SU-DHL-6 (cell line): ENCODE measurements at regions not wholly inside any gene's neighbourhood (a gene's known extent, or its start where the extent isn't known, plus 50 kb on each side); places are given as distances from the start of the nearest gene placed in this dataset.

Experiments used
- H2AFZ ChIP-seq: fragments of 200-600 bp; sonication (generic); 2 replicates; pipeline ENCODE4 v1.6.1; 2014; ENCODE audit warnings: low read depth, mild to moderate bottlenecking, moderate library complexity, mixed read lengths, antibody characterized with exemption, low read length; ENCODE audit not compliant: severe bottlenecking
- H3F3A ChIP-seq: fragments of 200-600 bp; shearing (Covaris generic); 2 replicates; pipeline ENCODE4 v1.6.0; 2016; ENCODE audit warnings: antibody characterized with exemption, mild to moderate bottlenecking; ENCODE audit not compliant: insufficient read depth
- H3K27ac ChIP-seq: fragments of 200-600 bp; sonication (generic); 2 replicates; pipeline ENCODE4 v1.5.1; 2016; ENCODE audit warnings: low read depth, mild to moderate bottlenecking, low read length, moderate library complexity, mixed read lengths
- H3K27me3 ChIP-seq: fragments of 200-600 bp; sonication (generic), shearing (Covaris generic); 2 replicates; pipeline ENCODE4 v1.6.0; 2014; ENCODE audit warnings: mild to moderate bottlenecking, low read length
- H3K36me3 ChIP-seq: fragments of 200-600 bp; sonication (generic); 2 replicates; pipeline ENCODE4 v1.6.1; 2014; ENCODE audit warnings: mild to moderate bottlenecking, low read length, mixed read lengths
- H3K4me2 ChIP-seq: fragments of 300-600, 200-600 bp; shearing (Covaris generic), sonication (generic); 2 replicates; pipeline ENCODE4 v1.6.0; 2014; ENCODE audit warnings: low read length, low read depth, mild to moderate bottlenecking; ENCODE audit not compliant: poor library complexity, severe bottlenecking
- H3K4me3 ChIP-seq: fragments of 200-600 bp; sonication (generic); 2 replicates; pipeline ENCODE4 v1.5.1; 2014; ENCODE audit warnings: antibody characterized with exemption, low read length, mild to moderate bottlenecking, mixed read lengths; ENCODE audit not compliant: insufficient read depth, poor library complexity, severe bottlenecking
- H3K79me2 ChIP-seq: fragments of 200-600 bp; sonication (generic); 2 replicates; pipeline ENCODE4 v1.6.1; 2014; ENCODE audit warnings: mild to moderate bottlenecking, low read length, moderate library complexity; ENCODE audit not compliant: insufficient read depth
- H3K9ac ChIP-seq: fragments of 200-600 bp; sonication (generic); 2 replicates; pipeline ENCODE4 v1.7.0; 2014; ENCODE audit warnings: mild to moderate bottlenecking, low read length
- H3K9me2 ChIP-seq: fragments of 200-600 bp; sonication (generic); replicated peaks from 2 replicates; pipeline ENCODE4 v1.6.1; 2014; ENCODE audit warnings: low read length; ENCODE audit not compliant: insufficient read depth
- H3K9me3 ChIP-seq: fragments of 200-600 bp; sonication (generic); 2 replicates; pipeline ENCODE4 v1.6.1; 2014; ENCODE audit warnings: low read length, mixed read lengths; ENCODE audit not compliant: insufficient read depth
- H4K20me1 ChIP-seq: fragments of 200-600 bp; sonication (generic); 2 replicates; pipeline ENCODE4 v1.6.1; 2014; ENCODE audit warnings: low read depth, mild to moderate bottlenecking, antibody characterized with exemption, low read length, moderate library complexity, mixed read lengths
- EZH2phosphoT487 ChIP-seq: fragments of 200-600 bp; sonication (generic), shearing (Covaris generic); conservative IDR thresholded peaks from 2 replicates; pipeline ENCODE4 v1.6.1; 2018; ENCODE audit warnings: mild to moderate bottlenecking, antibody characterized with exemption, low read length, moderate library complexity, mixed read lengths
- TF ChIP-seq, protein P1 (sequence below): fragments of 200-600 bp; sonication (generic); IDR thresholded peaks from one replicate; pipeline ENCODE4 v1.5.1; 2017; ENCODE audit warnings: antibody characterized with exemption, mild to moderate bottlenecking, low read length, moderate library complexity; ENCODE audit not compliant: insufficient read depth, poor library complexity, severe bottlenecking

DNA sequence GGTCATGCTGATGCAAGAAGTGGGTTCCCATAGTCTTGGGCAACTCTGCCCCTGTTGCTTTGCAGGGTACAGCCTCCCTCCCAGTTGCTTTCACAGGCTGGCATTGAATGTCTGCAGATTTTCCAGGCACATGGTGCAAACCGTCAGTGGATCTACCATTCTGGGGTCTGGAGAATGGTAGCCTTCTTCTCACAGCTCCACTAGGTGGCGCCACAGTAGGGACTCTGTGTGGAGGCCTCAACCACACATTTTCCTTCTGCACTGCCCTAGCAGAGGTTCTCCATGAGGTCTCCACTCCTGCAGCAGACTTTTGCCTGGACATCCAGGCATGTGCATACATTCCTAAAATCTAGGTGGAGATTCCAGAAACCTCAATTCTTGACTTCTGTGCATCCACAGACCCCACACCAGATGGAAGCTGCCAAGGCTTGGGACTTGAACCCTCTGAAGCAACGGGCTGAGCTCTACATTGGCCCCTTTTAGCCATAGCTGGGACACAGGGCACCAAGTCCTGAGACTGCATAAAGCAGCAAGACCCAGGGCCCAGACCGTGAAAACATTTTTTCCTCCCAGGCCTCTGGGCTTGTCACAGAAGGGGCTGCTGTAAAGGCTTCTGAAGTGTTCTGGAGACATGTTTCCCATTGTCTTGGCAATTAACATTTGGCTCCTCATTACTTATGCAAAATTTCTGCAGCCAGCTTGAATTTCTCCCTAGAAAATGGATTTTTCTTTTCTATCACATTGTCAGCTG is 466.2 kb upstream of the PBX1 start:
- Histone ChIP-seq H3K27ac (no peak overlapping the region), H3K4me2 (no peak overlapping the region), H3K4me3 (no peak overlapping the region), H3K79me2 (no peaks in the 10 kb centered on the region), H3K36me3 (no peaks in the 10 kb centered on the region), H3F3A (no peaks in the 10 kb centered on the region), H4K20me1 (no peaks in the 10 kb centered on the region), H3K9ac (no peak overlapping the region), H2AFZ (no peak overlapping the region), H3K9me3 (no peaks in the 10 kb centered on the region), H3K27me3 (no peaks in the 10 kb centered on the region), H3K9me2 (no peaks in the 10 kb centered on the region)
- TF ChIP-seq EZH2phosphoT487: no peak
- TF ChIP-seq, protein P1, sequence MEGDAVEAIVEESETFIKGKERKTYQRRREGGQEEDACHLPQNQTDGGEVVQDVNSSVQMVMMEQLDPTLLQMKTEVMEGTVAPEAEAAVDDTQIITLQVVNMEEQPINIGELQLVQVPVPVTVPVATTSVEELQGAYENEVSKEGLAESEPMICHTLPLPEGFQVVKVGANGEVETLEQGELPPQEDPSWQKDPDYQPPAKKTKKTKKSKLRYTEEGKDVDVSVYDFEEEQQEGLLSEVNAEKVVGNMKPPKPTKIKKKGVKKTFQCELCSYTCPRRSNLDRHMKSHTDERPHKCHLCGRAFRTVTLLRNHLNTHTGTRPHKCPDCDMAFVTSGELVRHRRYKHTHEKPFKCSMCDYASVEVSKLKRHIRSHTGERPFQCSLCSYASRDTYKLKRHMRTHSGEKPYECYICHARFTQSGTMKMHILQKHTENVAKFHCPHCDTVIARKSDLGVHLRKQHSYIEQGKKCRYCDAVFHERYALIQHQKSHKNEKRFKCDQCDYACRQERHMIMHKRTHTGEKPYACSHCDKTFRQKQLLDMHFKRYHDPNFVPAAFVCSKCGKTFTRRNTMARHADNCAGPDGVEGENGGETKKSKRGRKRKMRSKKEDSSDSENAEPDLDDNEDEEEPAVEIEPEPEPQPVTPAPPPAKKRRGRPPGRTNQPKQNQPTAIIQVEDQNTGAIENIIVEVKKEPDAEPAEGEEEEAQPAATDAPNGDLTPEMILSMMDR: no peak

- Histone ChIP-seq H3K36me3 (no peaks in the 10 kb centered on the region), H3K9me3 (no peaks in the 10 kb centered on the region), H3K9me2 (no peaks in the 10 kb centered on the region), H2AFZ (no peak overlapping the region), H3F3A (no peaks in the 10 kb centered on the region), H3K79me2 (no peaks in the 10 kb centered on the region), H3K27ac (no peak overlapping the region), H3K27me3 (no peaks in the 10 kb centered on the region), H3K4me3 (no peak overlapping the region), H3K9ac (no peak overlapping the region), H3K4me2 (no peak overlapping the region), H4K20me1 (no peaks in the 10 kb centered on the region)
- TF ChIP-seq, protein P1: no peak
- TF ChIP-seq EZH2phosphoT487: no peak
Observed at GRCh38 chr1:164093543-164093942, 465.4 kb upstream of the PBX1 start.

DNA sequence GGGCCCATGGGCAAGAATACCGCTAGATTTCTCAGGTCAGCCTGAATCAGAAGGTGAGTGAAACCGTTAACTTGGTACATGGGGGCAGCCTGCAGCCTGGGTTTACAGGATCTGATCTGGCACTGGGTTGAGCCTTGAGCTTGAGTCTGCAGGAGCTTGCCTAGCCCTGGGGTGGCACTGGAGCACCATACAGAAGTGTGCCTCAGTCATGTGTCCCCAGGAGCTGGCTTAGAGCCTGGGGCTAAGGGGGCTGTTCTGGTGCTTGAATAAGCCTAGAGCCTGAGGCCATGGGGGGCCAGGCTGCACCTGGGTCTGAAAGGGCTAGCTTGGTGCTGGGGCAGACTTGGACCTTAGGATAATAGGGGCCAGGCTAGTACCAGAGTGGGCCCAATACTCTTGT is 457.2 kb upstream of the PBX1 start:
- no peak overlapping the region for H3K4me3 ChIP-seq
- no peak overlapping the region for H3K9ac ChIP-seq
- H4K20me1 ChIP-seq: no peaks in the 10 kb centered on the region
- no peaks in the 10 kb centered on the region for H3K27me3 ChIP-seq
- H3K9me3 ChIP-seq: no peaks in the 10 kb centered on the region
- no peak overlapping the region for H3K27ac ChIP-seq
- H3K36me3 ChIP-seq: no peaks in the 10 kb centered on the region
- H3F3A ChIP-seq: no peaks in the 10 kb centered on the region
- no peaks in the 10 kb centered on the region for H3K79me2 ChIP-seq
- TF ChIP-seq, protein P1: no peak
- no peak for TF ChIP-seq EZH2phosphoT487
- no peak overlapping the region for H2AFZ ChIP-seq
- no peak overlapping the region for H3K4me2 ChIP-seq
- H3K9me2 ChIP-seq: no peaks in the 10 kb centered on the region
